Stimulated activated CD8-positive, alpha-beta memory T cell treated with anti-CD3 and anti-CD28 coated beads, Interleukin-4, amount 100 ng/mL, for 1 hour (primary cell): ENCODE measurements at regions not wholly inside any gene's neighbourhood (a gene's known extent, or its start where the extent isn't known, plus 50 kb on each side); places are given as distances from the start of the nearest gene placed in this dataset.
"Not testable (repeated sequence)": the region's sequence is repeated elsewhere in the genome, so short reads cannot be mapped to it uniquely, and the experiment has no call there.

Experiments used
- DNase-seq, 2 donors: peaks; one replicate each; pipeline ENCODE4 v3.0.0-alpha.2; 2020; ENCODE audit warnings: low read depth in 2 of 2, low spot score in 1 of 2

GRCh38 chr2:64937314-64937686 is 51.9 kb upstream of the SLC1A4 start:
- DNase-seq: not testable (repeated sequence)

- no peak for DNase-seq
Observed at GRCh38 chr2:64937687-64938491, 51.3 kb upstream of the SLC1A4 start.

- DNase-seq: no peak
Observed at GRCh38 chr2:64938607-64939285, 50.5 kb upstream of the SLC1A4 start.

- DNase-seq: no peak
Observed at GRCh38 chr2:64939332-64939917, 49.8 kb upstream of the SLC1A4 start.
